ENCODE measurements at regions not wholly inside any gene's neighbourhood (a gene's known extent, or its start where the extent isn't known, plus 50 kb on each side); places are given as distances from the start of the nearest gene placed in this dataset.

DNA sequence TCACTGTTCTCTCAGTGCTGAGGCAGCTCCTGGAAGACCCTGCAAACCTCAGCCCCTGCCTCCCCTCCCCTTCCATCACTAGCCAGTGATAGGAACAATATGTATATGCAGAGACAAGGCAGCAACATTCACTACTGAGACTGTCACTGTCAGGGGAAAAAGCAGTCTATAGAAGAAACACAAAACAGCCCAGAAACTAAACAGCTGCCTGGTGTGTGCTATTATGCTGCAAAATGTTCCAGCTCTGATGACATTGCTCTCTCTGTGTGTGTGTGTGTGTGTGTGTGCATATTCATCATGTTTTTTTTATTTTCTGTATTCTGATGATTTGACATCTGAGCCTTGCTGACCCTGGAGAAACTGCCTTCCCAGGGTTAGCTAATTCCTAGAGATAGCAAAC is 147.2 kb downstream of the SPATA18 start:
- TF ChIP-seq POLR2A (IDR thresholded peaks at IDR 0.05; ENCODE audit: low read depth, low read length) (no peak), POLR2AphosphoS5 (IDR thresholded peaks at IDR 0.05; ENCODE audit: low read depth, low read length) (no peak)
